Body of pancreas (tissue), 4 donors: ENCODE measurements at regions not wholly inside any gene's neighbourhood (a gene's known extent, or its start where the extent isn't known, plus 50 kb on each side); places are given as distances from the start of the nearest gene placed in this dataset.

Experiments
- ATAC-seq: fragments of 150-250 bp; one replicate; pipeline ENCODE4 v1.9.1; 2016
- DNase-seq, 4 donors: peaks; one replicate each; pipeline ENCODE4 v3.0.0-alpha.2; 2019
- H3K27ac ChIP-seq, 4 donors: fragments of 200-600 bp; sonication (generic); 1 replicate in 3 of 4; 2 replicates in 1 of 4; pipeline versions ENCODE4 v1.5.1 to v1.6.1; 2016 to 2019; ENCODE audit warnings: mild to moderate bottlenecking in 1 of 4, mixed read lengths in 1 of 4, moderate library complexity in 1 of 4
- H3K27me3 ChIP-seq, 2 donors: fragments of 200-600 bp; sonication (generic); one replicate each; pipeline ENCODE4 v1.6.0; 2016; ENCODE audit warnings: mild to moderate bottlenecking in 1 of 2
- H3K36me3 ChIP-seq, 2 donors: fragments of 200-600 bp; sonication (generic); replicated peaks in 1 of 2; 2 replicates each; pipeline ENCODE4 v1.5.1; 2016; ENCODE audit warnings: low read depth in 2 of 2; ENCODE audit not compliant: insufficient read depth in 1 of 2
- H3K4me1 ChIP-seq: fragments of 200-600 bp; sonication (generic); one replicate; pipeline ENCODE4 v1.6.0; 2016
- H3K4me3 ChIP-seq, 2 donors: fragments of 200-600 bp; sonication (generic); 1 replicate in 1 of 2; 2 replicates in 1 of 2; pipeline ENCODE4 v1.5.1; 2016 to 2019
- H3K9me3 ChIP-seq, 3 donors: fragments of 200-600 bp; sonication (generic); 1 replicate in 2 of 3; 2 replicates in 1 of 3; pipeline ENCODE4 v1.5.1; 2016
- CTCF ChIP-seq, 7 experiments: fragments of 450-650 bp in 4 of 7; fragments of 200-600 bp in 3 of 7; sonication (generic) in 3 of 7; IDR thresholded peaks; one replicate each; pipeline ENCODE4 v1.5.1; 2016 to 2019; ENCODE audit warnings: antibody characterized with exemption in 7 of 7
- POLR2A ChIP-seq, 3 donors: fragments of 450-650 bp; IDR thresholded peaks; one replicate each; pipeline ENCODE4 v1.6.1; 2016; ENCODE audit warnings: antibody characterized with exemption in 3 of 3, mild to moderate bottlenecking in 2 of 3
- WGBS, 2 donors: methylation state at CpG; one replicate each; pipeline ENCODE4 v1.1.5; 2017; 5-methylcytosine and 5-hydroxymethylcytosine counted together
- intact Hi-C: fragments of 100-400 bp; cut with DNase I; formaldehyde crosslinking; loops from one replicate; pipeline ENCODE4 v1.15.1; 2023

DNA sequence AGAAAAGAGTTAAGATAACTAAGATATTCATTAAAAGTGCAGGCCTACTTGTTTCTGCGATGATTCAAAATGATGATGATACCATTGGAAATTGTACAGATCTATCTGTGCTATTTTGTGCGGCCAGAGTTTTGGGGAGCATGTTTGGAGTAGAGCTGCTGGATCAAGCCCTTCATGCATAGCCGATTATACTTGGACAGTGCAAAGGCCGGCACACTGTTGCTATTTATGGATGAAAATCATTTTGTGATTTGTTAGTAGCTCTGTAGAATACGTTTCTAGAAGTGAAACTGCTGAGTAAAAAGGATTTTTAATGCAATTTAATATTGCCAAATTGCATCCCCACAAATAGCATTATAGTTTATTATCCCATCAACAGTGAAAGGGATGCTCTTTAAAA, 82.1 kb upstream of the NMUR2 start:
- intact Hi-C loops = no loop called here
- Histone ChIP-seq H3K27me3 (no peaks in the 10 kb centered on the region), H3K27ac (no peak overlapping the region), H3K4me3 (no peak overlapping the region), H3K9me3 (no peaks in the 10 kb centered on the region), H3K4me1 (no peaks in the 10 kb centered on the region), H3K36me3 (no peaks in the 10 kb centered on the region)
- no peak for ATAC-seq
- no peak for DNase-seq
- TF ChIP-seq CTCF (IDR thresholded peaks at IDR 0.05) (no peak), POLR2A (IDR thresholded peaks at IDR 0.05) (no peak)
- WGBS, 2 donors = 61 to 78% methylated on average over 5 of the region's 5 CpGs

DNA sequence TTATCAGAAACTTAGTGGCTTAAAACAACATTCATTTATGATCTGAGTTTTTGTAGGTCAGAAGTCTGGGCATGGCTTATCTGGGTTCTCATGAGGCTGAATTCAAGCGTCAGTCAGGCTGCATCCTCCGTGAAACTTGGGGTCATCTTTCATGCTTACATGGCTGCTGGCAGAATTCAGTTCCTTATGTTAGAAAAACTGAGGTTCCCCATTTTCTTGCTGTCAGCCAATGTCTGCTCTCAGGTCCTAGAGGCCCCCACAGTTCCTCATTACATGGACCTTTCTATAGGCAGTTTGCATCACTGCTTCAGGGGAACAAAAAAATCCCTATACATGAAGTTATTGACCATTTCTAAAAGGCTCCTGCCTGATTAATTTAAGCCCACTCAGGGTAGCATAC, 83.8 kb upstream of the NMUR2 start:
- no peak overlapping the region for H3K4me3 ChIP-seq
- no peaks in the 10 kb centered on the region for H3K9me3 ChIP-seq
- TF ChIP-seq POLR2A (IDR thresholded peaks at IDR 0.05) (no peak), CTCF (IDR thresholded peaks at IDR 0.05) (no peak)
- intact Hi-C loops = no loop called here
- no peak for DNase-seq
- WGBS, 2 donors = 52 to 81% methylated on average over 2 of the region's 2 CpGs
- no peak for ATAC-seq
- no peaks in the 10 kb centered on the region for H3K4me1 ChIP-seq
- no peaks in the 10 kb centered on the region for H3K36me3 ChIP-seq
- H3K27ac ChIP-seq = no peak overlapping the region
- no peaks in the 10 kb centered on the region for H3K27me3 ChIP-seq

GRCh38 chr5:152499814-152500535, 94.9 kb upstream of the NMUR2 start:
- Histone ChIP-seq H3K4me3 (no peak overlapping the region), H3K27ac (no peak overlapping the region), H3K36me3 (no peaks in the 10 kb centered on the region), H3K27me3 (no peaks in the 10 kb centered on the region), H3K9me3 (no peaks in the 10 kb centered on the region), H3K4me1 (no peaks in the 10 kb centered on the region)
- TF ChIP-seq CTCF (IDR thresholded peaks at IDR 0.05) = no peak
- no peak for TF ChIP-seq POLR2A (IDR thresholded peaks at IDR 0.05)
- WGBS, 2 donors = 34 to 40% methylated on average over 4 of the region's 4 CpGs
- ATAC-seq (no peak), DNase-seq (no peak)
- intact Hi-C loops = loop anchor here (10.0 kb wide), 1 partner anchor 675 kb away; no protein-coding TSS in a partner anchor

- Histone ChIP-seq H3K4me3 (no peak overlapping the region), H3K9me3 (no peaks in the 10 kb centered on the region), H3K27ac (no peak overlapping the region), H3K36me3 (no peaks in the 10 kb centered on the region), H3K4me1 (no peaks in the 10 kb centered on the region), H3K27me3 (no peaks in the 10 kb centered on the region)
- no peak for DNase-seq
- intact Hi-C loops = loop anchor here (10.0 kb wide), 1 partner anchor 676 kb away; no protein-coding TSS in a partner anchor
- 86 to 88% methylated on average over 2 of the region's 2 CpGs for WGBS, 2 donors
- TF ChIP-seq POLR2A (IDR thresholded peaks at IDR 0.05) = no peak
- TF ChIP-seq CTCF (IDR thresholded peaks at IDR 0.05) = no peak
- no peak for ATAC-seq
Measured at GRCh38 chr5:152501294-152501693, 96.2 kb upstream of the NMUR2 start.

DNA sequence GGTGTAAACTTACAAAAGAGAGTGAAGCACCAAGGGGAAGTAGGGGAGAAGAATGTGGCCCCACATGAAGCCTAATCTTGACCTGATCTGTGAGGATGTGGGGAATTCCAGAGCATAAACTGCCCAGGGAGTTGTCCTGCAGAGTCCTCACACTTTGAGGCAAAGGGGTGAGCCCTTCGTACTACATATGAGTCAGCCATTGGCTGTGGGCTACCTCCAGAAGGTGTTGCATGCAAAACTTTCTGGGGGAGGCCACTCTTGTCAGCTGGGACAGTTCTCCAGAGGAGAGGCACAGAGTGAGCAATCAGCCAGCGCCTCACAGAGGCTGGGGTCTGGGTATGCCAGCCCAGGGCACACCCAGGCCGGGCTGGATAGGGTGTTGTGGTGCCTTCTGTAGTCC, 98.1 kb upstream of the NMUR2 start:
- H3K4me3 ChIP-seq = no peak overlapping the region
- ATAC-seq (no peak), DNase-seq (no peak)
- 81 to 82% methylated on average over 3 of the region's 3 CpGs for WGBS, 2 donors
- no peak overlapping the region for H3K27ac ChIP-seq
- TF ChIP-seq CTCF (IDR thresholded peaks at IDR 0.05) = no peak
- no peak for TF ChIP-seq POLR2A (IDR thresholded peaks at IDR 0.05)
- no peaks in the 10 kb centered on the region for H3K36me3 ChIP-seq
- H3K27me3 ChIP-seq = no peaks in the 10 kb centered on the region
- intact Hi-C loops = loop anchor here (10.0 kb wide), 1 partner anchor 678 kb away; no protein-coding TSS in a partner anchor
- H3K9me3 ChIP-seq = no peaks in the 10 kb centered on the region
- H3K4me1 ChIP-seq = no peaks in the 10 kb centered on the region
